GM18519 (cell line): ENCODE measurements at regions not wholly inside any gene's neighbourhood (a gene's known extent, or its start where the extent isn't known, plus 50 kb on each side); places are given as distances from the start of the nearest gene placed in this dataset.

Experiments used
- ATAC-seq: cut with Tn5 transposase; IDR thresholded peaks from one replicate; pipeline ENCODE4 v1.9.1; 2021; ENCODE audit warnings: mild to moderate bottlenecking, moderate library complexity; ENCODE audit not compliant: unreplicated experiment, low FRiP score

DNA sequence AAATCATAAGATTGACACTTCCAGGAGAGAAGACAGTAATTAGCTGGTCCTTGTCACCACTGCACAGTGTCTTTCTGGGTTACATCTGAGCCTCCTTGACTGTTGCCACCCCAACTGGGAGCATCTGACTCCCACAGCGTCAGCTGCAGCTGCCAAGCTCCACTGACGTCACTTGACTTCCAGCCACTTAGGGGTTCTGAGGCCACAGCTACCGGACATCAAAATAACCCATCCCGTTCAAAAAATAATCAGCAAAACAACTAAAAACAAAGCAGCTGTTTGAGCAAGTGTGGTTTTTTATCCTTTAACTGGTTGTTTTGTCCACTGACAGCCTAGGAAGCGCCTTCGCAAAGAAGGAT is 206.5 kb upstream of the AGAP1 start:
- ATAC-seq, result no peak

DNA sequence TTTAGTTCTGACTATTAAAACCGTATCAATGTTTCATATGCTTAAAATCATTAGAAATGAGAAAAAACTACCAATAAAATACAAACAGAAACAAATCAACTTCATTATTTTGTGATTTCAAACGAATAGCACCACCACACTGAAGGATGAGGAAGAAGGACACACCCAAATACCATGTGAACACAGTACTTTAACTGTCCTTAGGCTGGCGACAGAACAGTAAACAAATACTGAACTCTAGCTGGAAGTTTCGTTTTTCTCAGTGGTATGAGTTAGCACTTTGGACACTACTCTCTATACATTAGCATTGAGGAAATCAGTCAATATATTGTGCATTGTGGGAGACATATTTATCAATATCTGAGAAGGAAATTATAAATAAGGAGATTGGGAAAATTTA is 202.4 kb upstream of the AGAP1 start:
- ATAC-seq, result no peak

DNA sequence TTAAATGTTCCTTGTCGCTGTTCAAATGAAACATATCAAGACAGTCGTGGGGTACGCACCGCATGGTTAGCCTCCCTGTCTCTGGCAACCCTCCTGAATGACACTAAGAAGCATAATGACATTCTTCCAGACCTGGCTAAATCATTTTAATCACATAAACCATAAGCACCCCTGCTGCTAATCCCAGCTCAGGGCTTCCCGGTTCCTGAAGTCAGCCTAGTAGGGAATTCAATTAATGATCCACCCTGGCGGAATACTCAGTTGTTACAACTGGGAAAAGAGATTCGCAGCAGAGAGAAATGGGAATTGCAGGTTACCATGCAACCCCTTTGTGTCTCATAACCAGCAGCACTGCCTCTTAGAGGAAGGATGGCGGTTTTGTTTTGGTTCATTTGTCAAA is 200.8 kb upstream of the AGAP1 start:
- no peak for ATAC-seq

DNA sequence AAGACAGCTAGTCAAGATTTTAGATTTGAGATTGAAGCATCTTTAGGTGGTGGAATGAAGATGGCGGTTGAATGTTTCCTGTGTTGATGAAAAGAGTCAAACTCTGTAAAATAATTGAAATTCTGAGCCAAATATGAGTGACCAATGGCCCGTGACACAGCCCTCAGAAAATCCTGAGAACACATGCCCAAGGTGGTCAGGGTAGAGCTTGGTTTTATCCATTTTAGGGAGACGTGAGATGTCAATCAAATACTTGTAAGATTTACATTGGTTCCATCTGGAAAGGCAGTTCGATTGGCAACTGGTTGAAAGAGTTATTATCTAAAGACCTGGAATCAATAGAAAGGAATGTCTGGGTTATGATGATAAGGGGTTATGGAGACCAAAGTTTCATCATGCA is 198.0 kb upstream of the AGAP1 start:
- ATAC-seq, result no peak

DNA sequence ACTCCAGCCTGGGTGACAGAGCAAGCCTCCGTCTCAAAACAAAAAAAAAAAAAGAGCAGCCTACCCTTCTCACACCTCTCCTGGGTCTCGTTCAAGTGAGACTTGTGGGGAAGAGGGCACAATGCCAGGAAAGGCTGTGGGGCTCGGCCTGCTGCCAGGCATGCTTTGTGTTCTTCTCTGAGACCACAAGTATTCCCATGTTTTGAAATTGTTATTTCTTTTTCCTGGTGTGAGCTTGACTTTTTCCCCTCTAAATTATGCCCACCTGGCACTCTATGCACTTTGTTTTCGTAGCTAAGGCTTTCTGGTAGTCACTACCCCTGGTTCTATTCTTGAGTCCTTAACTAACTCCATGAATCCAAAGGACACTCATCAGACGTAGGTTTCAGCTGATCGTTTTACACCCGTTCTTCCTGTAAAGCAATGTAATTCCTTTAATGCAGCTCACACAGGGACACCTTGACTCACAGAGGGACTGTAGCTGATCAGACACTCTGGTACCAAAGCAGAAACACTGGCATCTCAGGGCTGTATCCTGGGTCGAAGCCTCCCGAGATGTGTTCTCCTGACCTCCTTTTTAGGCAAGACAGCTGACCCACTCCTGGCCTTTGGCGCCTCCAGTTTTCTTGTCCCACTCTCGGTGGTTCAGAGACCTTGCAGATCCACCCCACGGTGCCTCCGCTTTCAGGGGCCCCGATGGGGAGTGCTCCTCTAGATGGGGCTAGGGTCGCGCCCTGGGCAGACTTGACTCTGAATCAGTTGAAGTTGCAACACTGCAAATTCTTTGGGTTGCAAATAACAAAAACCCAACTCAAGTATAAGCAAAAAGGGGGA is 193.3 kb upstream of the AGAP1 start:
- ATAC-seq, result no peak

DNA sequence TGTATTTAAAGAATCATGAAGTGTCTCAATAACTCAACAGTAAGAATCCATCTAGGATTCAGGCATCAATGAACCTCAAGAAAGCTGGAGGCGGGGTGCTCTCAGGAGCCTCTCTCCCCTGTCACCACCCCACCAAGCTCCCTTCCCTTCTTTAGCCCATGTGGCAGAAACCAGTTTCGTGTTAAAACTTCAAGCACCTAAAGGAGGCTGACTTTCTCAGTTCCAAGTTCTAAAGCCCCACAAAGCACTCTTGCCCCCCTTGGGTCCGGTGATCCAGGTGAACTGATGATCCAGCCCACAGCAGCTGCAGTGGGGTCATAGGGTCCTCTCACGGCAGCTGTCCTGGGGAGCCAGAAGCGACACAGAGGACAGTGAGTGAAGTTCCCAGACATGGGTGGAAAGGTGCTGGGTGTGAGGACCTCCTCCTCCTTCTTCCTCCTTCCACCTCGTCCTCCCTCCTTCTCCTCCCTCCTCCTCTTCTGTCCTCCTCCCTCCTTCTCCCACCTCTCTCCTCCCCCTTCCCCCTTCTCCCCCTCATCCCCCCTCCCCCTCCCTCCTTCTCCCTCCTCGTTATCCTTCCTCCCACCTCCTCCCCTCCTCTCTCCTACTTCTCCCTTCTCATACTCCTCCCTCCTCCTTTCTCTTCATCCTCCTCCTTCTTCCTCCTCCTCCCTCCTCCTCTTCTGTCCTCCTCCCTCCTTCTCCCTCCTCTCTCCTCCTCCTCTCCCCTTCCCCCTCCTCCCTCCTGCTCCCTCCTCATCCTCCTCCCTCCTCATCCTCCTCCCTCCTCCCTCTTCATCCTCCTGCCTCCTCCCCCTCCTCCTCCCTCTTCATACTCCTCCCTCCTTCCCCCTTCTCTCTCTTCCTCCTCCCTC is 192.4 kb upstream of the AGAP1 start:
- ATAC-seq, result no peak

DNA sequence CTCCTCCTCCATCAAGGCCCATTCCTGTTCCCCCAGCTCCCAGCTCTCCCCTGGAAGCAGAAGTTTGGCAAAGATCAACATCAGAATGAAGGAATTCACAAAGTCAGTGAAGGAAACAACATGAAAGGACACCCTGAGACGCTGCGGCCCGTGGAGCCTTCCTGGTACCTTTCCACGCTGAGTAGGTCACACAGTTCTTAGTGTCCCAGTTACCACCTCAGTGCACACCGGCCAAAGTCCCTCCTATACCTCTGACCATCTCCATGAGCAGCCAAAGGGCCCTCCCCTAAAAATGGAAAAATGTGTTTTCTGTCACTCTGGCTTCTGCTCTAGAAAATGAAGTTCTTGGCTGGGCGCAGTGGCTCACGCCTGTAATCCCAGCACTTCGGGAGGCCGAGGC is 191.6 kb upstream of the AGAP1 start:
- ATAC-seq, result no peak

DNA sequence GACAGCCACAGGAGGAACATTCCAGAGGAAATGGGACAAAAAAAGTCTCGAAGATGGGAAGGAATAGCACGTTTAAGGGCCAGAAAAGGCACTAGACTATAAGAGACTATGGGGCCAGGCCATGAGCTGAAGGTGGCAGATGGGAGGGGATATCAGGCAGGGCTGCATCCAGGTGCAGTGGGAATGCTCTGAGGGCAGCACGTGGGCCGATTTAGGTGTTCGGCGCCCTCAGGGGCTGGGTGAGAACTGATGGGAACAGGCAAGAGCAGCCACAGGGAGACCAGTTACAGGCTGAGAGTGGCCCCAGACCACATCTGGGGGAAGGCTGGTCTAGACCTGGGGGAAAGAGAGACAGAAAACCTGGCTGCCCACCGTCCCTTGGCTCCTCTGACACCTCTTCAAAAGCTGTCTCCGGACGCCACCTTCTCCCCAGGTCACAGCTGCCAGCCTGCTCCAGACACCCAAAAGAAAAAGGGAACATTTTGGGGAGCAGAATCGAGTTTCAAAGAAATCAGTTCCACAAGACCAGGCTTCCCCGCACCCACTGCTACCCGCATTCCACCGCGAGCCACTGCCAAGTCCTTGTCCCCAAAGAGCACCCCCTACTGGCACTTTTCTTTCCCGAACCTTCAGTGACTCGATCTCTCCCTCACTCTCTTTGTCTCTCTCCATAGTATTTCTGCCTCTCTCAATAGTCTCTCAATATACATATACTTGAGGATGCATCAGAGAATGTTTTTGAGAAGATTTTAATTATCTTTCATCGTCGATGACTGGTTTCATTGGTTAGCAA is 190.1 kb upstream of the AGAP1 start:
- no peak for ATAC-seq

DNA sequence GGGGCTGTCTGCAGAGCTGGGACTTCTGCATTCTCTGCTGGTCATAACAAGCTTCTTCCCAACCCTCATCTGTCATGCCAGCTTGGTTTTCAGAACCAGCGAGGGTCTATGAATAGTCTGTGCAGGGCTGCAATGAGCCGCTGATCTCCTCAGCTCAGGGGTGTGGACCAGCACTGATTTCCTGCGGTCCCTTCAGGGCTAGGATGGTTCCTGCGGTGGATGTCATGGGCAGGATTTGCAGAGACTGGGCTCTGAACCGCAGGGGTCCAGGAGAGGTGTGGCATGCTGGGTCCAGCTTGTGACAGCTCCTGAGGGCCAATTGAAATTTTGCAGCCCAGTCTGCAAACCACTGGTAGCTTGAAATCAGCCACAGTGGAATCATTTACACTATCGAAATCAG is 188.2 kb upstream of the AGAP1 start:
- ATAC-seq, result no peak

DNA sequence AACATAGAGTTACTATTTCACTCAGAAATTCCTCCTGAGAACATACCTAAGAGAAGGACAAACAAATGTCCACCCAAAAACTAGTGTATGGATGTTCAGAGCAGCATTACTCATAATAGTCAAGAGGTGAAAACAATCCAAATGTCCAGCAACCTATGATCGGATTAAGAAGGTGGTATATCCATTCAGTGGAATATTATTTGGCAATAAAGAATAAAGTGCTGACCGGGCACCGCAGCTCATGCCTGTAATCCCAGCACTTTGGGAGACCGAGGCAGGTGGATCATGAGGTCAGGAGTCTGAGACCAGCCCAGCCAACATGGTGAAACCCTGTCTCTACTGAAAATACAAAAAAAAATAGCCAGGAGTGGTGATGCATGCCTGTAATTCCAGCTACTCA is 182.8 kb upstream of the AGAP1 start:
- no peak for ATAC-seq

DNA sequence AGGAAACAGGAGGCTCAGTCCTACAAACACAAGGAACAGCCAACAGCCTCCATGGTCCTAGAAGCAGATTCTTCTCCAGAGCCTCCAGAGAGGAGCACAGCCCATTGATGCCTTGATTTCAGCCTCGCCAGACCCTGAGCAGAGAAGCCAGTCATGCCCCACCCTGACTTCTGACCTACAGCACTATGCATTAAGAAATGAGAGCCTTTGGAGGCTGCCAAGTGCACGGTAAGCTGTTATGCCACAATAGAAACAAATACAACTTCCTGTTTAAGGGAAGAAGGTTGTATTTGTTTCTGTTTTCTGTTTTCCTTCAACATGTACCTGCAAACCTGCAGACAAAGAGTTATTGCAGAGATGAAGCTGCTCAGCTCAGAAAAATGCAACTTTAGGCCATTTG is 181.3 kb upstream of the AGAP1 start:
- ATAC-seq, result no peak

DNA sequence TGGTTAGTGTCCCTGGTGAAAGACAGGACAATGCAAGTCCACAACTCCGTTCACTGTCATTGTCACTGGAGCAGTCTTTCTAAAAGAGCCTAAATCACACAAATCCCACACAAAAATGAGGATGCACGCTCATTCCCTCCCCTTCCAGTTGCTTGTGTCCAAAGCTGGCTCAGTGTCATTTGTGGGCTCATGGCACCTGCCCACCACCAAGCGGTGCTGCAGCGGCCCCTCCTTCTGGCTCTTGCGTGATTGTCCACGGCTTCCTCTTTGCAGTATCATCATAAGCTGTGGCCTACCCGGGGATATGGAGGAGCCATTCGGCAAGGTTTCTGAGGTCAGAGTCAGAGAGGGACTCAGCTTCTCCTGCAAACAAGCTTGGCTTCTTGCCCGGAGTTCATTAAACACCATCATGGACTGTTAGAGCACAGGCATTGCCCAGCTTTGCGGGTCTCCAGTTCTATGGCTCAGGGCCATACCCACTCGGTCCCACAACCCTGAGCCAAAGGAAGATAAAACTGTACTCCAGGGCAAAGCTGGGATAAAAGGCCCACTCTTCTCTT is 179.4 kb upstream of the AGAP1 start:
- ATAC-seq, result no peak

DNA sequence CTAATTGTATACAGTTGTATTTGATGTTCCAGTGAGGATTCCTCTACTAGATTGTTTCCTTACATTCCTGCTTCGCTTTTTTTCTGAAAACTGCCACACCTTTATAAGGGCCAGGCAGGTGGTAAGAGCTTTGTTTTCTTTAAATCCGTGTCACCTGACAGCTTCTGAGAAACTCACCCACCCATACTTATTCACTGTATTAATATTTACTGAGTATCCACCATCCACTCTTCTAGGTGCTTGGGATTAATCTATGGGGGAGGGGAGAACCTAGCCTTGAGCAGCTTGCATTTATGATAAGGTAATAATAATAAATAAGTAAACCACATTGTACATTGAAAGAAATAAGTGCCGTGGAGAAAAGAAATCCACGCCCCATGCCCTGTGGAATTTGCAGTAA is 174.7 kb upstream of the AGAP1 start:
- ATAC-seq, result no peak

DNA sequence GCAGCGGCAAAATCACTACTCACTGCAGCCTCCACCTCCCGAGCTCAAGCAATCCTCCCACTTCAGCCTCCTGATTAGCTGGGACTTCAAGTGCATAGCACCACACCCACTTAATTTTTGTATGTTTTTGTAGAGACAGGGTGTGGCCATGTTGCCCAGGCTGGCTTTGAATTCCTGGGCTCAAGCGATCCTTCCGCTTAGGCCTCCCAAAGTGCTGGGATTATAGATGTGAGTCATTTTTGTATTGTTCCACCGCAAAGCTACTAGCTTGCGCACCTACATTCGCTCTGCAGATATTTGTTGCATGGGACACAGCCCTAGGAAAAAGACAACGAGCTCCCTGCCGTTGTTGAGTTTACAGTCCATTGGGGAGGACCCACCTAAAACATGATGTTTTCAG is 173.5 kb upstream of the AGAP1 start:
- no peak for ATAC-seq

DNA sequence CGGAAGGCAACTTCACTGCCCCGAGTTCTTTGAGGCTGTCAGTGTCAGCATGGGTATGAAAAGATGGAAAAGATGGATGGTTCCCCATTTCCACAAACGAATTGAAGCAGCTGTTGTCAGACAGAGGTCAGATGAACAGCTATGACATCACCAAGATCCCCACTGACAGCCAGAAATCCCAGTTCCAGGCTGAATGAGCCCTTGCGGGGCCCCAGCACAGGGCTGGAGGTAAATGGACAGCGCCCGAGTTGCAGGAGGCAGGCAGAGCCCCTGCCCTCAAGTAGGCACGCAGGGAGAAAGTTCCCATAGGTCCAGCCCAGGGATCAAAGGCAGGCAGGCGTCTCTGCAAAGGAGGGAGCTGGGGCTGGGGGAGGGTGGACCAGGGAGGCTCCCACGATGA is 169.5 kb upstream of the AGAP1 start:
- ATAC-seq, result no peak

DNA sequence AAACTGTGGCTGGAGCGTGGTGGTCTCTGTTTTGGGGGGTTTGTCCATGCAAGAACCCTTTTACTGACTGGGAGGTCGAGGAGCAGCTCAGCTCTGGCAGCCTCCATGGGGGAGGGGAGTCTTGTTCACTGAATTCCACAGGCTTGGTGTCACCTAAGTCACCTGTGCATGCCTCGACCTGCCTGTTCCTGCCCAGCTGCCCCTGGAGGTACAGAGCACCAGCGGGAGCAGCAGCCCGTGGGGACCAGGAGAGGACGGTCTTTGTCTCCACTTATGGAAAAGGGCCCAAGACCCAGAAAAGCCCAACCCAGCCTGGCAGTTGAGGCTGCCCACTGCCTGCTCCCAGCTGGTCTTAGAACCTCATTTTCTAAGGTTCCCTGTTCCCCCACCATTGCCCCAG is 168.7 kb upstream of the AGAP1 start:
- no peak for ATAC-seq

DNA sequence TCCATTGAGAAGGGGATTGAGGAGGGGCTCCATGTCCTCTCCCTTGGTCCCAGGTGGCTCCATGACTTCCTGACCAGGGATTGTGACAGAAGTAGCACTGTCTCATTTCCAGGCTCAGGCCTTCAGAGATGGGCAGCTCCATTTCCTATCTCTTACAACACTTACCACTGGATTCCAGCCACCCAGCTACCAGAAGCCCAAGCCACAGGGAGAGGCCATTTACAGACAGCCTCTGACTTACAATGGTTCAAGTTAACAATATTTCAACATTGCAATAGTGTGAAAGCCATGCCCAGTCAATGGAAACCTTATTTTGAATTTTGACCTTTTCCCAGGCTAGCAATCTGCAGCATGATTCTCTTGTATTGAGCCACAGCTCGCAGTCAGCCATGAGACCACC is 164.9 kb upstream of the AGAP1 start:
- ATAC-seq, result no peak

DNA sequence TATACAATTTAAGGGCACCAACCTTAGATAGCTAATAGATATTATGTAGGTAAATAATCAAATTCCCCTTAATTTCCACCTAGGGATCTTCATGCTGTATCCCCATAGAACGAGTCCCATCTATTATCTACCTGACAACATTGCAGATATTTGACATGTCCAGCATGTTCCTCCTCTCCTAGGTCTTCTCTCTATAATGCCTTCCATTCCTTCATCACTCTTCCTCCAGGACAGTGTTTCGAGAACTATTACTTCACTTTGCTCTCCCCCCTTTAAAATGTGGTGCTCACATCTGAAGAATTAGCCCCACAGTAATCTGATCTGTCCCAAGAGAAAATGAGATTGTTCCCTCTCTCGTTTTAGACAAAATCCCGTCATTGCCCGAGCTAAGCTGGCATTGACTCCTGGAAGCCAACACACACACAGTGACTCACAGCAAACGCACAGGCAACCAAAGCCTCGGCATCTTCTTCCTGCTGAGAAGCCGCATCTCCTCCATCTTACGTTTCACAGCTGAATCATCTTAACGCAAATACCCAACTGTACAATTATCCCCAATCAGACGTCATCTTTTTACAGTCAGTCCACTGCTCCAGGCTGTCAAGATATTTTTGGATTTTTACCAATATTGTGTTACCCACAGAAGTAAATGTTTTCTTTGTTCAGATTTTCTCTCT is 162.9 kb upstream of the AGAP1 start:
- ATAC-seq, result no peak

DNA sequence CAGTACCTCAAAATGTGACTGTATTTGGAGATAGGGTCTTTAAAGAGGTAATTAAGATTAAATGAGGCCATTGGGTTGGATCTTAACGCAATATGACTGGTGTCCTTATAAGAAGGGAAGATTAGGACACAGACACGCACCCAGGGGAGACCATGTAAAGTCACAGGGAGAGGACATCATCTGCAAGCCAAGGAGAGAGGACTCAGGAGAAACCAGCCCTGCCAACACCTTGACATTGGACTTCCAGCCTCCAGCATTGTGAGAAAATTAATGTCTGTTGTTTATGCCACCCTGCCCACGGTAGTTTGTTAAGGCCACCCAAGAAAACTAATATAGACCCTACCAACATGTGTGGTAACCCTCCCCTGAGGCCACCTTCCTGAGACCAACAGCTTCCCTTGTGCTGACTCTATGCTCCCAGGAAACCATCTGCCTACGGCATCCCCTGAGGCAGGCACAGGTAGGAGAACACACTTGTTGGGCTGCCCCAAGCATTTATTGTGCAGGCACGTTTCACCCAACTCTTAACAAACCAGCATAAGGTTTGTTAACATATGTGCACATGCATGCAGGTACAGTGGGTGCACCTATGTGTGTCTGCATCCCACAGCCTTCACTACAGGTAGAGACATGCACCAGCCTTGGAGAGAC is 161.5 kb upstream of the AGAP1 start:
- no peak for ATAC-seq

DNA sequence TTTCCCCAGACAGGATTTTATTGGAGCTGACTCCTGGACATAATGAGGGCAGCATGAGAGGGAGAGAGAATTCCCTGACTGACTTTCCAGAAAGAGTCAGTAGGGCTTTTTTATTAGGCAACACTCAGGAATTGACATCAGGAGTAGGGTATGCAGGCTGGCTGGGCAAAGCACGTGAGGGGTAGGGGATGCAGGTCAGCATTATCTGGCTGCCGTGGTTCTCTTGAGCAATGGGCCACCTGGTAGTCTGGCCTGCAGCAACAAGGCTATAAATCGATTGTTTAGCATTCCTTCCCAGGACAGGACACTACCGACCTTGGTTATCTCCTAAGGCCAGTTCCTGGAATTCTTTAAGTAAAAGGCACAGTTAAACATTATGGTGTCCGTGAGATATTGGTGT is 160.8 kb upstream of the AGAP1 start:
- ATAC-seq, result no peak
